Activated CD4-positive, alpha-beta T cell treated with anti-CD3 and anti-CD28 coated beads, Interleukin-2, amount 50 U/mL, for 24 hours (primary cell): ENCODE measurements at regions not wholly inside any gene's neighbourhood (a gene's known extent, or its start where the extent isn't known, plus 50 kb on each side); places are given as distances from the start of the nearest gene placed in this dataset.

Experiments
- DNase-seq, 2 donors: peaks; one replicate each; pipeline ENCODE4 v3.0.0-alpha.2; 2020; ENCODE audit warnings: low read depth in 1 of 2, low spot score in 1 of 2

DNA sequence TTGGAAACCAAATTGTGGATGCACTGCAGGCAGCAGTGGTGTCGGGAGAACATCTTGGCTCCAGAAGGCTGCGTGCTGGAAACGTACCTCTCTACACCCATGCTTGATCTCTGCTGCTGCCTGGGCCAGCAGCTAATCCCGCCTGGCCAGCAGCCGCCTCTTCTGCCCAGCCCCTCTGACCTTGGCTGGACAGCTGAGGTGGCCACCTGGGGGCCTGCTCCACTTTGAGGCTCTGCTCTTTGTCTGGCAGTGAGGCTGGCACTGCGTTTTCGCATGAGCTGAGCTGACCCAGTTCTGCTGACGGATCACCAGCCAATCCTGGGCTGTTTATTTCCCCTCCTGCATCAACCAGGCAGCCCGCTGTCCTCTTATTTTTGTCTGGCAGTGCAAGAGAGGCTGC, 154.9 kb downstream of the TENT4A start:
- no peak for DNase-seq

DNA sequence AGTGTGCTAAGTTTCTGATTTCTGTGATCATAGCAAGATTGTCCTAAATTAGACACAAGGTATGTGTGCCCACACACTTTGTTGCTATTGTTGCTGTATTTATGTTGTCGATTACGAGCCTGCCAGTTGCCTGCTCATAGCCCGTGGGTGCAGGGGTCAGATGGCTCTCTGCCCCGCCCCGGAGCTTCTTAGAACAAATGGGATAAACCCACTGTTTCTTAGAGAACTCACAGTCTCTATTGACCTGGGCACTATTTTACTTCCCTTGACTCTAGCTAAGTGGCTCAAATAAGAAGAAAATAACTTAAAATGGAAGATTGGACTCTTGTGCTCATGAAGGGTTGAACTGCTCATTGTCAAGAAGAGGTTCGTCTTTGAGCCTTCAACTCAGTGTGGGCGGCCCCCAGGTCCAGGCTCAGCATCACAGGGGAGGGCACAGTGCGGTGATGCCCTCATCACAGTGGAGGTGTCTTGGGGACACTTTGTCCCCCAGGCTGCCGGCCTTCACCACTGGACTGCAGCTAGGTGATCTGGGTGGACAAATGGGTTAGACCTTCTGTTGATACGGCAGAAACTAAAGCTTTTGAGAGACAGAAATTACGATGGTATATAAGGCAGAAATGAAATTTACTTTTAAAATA, 155.5 kb downstream of the TENT4A start:
- DNase-seq: no peak

DNA sequence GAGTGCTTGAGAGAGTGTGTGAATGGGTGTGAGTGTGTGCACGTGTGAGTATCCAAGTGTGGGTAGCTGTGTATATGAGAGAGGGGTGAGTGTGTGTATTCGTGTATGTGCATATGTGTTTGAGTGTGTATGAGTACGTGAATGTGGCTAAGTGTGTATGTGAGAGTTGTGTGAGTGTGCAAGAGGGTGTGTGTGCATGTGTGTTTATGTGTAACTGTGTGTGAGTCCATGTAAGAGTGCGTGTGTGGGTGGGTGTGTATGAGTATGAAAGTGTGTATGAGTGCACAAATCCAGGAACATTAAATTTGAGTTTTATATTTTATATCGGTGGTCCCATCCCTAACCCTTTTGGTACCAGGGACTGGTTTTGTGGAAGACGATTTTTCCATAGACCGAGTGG, 156.4 kb downstream of the TENT4A start:
- DNase-seq: no peak

DNA sequence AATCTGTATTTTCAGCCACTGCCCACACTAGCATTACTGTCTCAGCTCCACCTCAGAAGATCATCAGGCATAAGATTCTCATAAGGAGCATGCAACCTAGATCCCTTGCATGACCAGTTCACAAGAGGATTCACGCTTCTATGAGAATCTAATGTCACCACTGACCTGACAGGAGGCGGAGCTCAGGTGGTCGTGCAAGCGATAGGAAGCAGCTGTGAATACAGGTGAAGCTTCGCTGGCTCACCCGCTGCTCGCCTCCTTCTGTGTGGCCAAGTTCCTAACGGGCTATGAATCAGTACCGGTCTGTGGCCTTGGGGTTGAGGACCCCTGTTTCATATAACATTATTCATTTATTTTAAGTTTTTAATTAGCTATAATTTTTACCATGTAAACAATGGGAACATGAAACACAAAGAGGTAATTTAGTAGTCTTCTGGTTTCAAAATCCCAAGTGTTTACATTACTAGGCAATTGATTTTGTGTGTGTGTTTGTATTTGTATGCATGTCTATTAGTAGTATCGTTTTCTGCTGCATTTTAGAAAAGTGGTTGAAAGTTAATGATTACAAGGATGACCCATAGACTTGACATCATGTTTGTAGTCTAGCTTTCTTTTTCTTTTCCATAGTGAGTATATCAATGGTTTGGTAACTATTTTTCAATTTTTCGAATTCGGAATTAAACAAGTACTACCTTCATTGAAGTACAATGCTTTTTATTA, 159.4 kb downstream of the TENT4A start:
- no peak for DNase-seq

DNA sequence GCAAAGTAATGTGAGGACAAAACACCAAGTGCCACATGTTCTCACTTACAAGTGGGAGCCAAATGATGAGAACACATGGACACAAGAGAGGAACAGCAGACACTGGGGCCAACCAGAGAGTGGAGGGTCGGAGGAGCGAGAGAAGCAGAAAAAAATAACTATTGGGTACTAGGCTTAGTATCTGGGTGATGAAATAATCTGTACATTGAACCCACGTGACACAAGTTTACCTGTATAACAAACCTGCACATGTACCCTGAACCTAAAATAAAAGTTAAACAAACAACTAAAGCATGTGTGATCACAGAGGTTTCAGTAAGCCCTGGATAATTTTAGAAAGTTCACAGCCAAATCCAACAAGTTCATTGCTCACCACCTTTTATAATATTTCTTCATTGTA, 160.1 kb downstream of the TENT4A start:
- no peak for DNase-seq

DNA sequence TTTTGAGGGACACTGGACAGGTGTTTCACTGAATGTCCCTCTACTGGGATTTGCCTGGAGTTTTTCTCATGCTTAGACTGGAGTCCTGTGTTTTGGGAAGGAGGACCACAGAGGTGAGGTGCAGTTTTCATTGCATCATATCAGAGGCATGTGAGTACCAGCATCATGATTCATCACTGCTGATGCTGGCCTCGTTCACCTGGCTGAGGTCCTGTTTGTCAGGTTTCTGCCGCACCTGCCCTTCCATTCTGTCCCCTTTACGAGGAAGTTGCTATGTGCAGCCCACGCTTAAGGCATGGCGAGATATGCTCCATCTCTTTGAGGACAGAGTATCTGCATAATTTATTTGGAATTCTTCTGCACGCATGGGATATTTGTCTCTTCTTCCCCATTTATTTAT, 162.1 kb downstream of the TENT4A start:
- DNase-seq: no peak

DNA sequence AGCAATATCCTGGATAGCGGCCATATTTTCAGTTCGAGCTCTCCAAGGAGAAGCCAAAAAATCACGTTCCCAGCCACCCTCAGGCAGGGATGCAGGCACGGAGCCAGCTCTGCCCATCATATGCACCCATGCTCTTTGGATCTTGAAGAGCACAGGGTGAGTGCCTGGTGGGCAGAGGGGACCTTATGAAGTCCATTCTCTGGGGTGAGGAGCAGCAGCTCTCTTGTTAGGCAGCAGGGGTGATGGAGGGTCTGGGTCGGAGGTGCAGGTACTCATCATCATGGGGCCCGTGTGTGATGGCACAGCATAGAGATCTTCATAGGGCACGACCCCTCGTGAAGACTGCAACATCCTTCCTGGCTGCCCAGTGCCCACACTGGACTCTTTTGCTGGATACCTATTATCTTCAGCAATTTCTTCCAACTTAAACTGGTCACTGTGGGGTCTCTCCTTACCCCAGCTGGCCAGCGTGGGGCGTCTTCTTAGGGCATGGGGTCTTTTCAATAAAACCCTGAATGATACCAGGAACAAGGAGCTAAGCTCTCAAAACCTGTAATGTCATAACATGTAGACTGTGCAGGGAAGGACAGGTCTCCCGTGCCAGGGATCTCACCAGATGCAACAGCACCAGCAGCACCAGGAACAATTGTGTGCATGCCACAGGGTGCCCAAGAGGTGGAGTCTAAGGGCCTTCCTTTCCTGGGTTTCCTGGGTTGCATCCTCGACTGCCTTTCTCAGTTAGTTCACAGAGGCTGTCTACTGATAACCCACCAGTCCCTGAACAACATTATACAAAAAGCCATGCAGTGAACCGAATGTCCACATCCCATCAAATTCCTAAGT, 165.0 kb downstream of the TENT4A start:
- no peak for DNase-seq

DNA sequence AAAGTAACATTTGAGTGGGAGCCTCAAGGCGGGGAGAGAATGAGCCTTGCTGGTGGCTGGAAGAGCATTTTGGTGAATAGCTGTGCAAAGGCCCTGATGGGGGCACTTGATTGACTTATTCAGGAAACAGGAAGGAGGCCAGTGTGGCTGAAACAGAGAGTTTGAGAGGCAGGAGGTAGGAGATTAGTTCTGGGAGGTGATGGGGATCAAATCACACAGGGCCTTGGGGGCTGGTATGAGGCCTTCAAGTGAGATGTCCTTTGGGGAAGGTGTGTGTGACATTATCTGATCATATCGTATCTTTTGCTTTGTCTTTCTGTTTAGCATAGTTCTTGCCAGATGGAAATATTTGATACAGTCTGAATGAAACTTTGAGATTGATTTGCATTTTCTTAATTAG, 172.3 kb downstream of the TENT4A start:
- no peak for DNase-seq

DNA sequence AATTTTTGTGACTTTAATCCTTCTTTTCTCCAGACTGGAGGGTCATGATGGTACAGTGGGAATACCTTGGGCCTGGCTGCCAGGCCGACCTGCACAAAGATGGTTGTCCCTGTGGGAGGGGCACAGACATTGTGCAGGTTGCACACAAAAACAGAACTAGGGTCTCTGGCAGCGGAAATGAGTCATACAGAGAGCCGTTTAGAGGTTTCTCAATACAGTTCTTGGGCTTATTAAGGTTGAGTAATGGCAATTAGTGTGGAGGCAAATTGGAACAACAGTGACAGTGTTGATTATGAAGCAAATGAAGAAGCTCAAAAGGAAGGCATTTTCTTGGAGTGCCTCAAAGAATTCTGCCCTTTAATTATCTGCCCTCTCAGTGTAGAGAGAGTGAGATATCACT, 173.6 kb downstream of the TENT4A start:
- no peak for DNase-seq

DNA sequence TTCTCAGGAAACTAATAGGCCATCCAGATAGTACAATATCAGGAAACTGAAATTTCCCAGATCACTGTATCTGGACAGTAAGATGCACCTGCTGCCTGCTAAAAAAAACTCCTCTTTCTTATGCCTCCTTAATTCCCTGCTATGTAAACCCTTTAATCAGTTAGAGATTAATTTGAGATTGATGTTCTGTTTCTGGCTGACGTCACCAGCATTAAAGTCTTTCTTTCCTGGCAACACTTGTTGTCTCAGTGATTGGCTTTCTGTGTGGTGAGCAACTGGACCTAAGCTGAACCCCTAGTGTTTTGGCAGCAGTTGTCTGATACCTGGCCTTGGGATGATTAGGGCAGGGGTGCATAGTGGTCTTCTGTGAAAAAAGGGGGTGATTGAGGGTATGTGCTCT, 175.8 kb downstream of the TENT4A start:
- no peak for DNase-seq

DNA sequence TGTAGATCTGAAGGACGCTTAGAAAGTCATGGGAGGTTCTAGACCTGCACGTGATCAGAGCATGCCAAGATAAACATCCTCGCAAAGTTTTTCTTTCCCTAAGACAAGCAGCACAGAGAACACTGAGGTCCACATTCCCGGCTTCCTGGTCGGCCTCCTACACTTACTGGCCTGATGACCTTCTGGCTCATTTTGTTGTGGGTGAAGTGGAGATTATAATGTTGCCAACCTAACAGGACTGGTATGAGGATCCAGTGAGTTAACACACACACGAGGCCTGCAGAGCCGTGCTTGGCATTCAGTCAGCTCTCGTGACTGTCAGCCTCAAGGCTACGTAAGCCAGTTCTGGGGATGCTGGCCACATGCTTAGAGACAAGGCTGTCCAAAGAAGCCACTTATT, 186.0 kb downstream of the TENT4A start:
- no peak for DNase-seq

DNA sequence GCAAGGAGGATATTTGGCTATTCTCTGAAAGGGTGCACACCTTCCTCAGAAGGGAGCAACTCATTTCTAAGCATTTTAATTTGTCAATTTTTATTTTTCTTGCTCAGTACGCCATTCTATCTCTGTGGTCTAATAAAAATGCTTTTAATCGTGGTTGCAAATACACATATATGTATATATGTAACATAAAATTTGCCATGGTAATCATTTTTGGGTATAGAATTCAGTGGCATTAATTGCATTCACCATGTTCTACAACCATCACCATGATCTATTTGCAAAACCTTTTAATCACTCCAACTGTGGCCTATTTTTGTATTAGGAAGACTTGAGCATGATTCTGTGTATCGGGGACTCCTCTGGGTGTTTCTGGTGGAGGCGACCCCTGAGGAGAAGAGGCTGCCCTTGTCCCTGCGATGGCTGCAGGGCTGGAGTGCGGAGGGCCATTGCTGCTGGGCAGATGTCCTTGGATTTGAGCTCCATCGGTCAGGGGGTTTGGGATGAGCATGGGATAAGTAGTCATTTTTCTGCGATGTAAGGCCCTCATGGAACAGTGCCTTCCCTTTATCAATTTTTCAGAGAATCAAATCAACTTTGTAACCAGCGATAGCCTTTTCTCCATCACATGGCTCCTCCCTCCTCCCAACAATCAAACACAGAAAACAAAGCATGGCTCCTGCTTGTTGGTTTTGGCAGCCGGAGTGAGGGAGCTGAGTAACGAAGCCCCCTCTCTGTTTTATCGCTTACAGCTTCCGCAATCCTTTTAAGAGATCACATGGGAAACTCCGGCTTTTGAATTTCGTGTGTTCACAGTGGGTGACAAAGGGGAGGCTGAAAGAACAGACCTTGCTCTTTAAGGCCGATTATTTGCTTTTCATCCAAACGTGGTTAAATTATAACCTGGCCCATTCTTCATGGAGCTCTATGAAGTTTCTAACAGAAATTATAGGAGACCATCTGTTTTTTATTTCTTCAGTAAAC, 187.3 kb downstream of the TENT4A start:
- DNase-seq: no peak

DNA sequence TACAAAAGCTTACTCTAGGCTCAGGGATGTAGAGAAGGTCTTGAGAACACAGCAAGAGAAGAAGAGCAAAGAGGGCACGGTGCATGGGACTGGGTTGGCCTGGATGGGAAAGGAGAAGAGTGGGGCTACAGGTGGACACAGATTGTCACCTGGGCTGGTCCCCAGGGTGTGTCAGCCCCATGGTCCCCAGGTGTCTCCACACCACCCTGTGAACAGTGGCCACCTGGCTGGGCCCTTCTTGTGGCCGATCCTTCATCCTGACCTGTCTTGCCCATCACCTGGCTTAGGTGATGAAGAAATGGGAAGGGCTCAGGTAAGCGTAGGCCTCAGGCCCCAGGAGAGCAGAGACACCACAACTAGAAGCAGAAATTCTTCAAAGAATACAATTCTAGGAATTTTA, 188.9 kb downstream of the TENT4A start:
- DNase-seq: no peak

DNA sequence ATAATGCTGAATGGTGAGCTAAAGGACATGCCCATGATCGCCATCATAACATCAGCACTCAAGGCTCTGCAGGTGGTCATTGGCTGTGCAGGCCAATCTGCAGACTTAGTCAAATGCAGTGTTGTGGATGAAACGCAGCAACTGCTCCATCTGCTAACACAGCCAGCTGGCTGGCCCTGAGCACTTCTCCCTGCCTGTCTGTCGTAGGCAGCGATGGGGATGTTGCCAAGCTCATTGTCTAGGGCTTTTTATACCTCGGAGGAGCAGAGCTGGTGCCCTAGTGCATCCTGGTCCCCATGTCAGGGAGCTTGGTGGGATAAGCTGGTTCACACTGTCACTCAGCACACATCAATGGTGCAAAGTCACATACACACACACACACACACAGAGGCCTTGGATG, 189.4 kb downstream of the TENT4A start:
- no peak for DNase-seq

DNA sequence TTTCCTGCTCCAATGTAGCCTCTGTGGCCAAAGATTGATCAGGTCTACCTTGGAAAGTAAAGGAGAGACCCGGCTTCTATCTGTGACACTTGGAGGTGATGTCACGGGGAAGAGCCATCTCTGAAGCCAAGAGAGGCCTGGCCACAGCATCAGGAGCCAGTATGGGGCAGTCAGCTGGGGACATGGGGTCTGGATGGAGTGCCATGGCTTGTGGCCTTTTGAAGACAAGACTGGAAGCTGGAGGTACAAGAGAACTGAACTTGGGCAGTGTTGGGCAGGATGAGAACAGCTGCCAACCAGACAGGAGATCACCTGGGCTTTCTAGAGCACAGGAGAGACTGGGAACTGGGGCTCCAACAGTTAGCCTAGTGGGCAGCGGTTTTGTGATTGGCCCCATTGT, 190.7 kb downstream of the TENT4A start:
- DNase-seq: no peak

DNA sequence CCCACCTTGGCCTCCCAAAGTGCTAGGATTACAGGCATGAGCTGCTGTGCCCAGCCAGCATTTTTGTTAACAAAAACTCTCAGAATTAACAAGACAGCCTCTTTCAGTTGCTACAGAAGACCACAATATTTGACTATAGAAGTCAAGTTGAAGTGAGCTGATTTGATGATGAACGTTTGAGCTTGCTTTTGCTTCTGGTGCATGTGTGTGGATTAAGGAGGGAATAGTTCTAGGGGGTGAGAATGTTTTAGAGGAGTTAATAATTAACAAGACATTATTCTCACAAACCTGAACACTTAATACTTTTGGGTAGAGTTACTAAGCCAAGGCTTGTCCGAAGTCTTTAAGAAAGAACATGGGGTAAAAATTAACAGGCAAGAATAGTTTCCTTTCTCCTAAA, 191.6 kb downstream of the TENT4A start:
- DNase-seq: no peak

DNA sequence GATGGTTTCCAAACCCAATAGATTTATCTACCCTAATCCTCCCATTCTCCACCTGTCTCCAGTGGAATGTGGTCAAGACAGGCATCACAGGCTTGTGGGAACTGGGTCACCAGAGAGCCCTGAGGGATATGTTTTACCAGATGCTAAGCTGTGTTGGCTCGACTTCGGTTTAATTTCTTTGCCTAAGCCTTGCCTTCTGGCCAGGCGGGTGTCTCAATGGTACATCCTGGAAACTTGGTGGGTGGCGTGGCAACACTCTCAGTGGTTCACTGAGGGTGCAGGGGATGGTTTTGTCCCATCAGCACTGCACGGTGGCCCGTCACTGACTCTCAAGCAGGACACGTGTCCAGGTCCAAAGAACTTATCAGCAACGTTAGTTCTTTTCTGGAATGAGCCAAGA, 192.2 kb downstream of the TENT4A start:
- no peak for DNase-seq

DNA sequence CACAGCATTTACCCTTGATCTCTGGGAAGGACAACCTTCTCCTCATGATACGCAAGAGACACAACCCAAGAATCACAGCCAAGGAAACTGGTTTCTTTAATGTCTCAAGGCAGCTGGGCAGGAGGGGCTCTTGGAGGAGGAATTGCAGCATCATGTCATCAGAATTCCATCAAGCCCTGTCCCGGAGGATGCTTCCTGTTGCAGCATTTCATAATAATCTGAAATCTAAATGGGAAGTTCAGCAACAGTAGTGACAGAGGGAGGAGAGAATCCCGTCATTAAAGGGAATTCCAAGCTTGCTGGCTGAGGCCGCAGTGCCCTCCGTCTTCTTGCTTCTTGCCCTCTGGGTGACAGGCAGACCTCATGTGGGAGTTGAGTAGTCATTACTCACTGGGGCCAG, 192.7 kb downstream of the TENT4A start:
- no peak for DNase-seq

DNA sequence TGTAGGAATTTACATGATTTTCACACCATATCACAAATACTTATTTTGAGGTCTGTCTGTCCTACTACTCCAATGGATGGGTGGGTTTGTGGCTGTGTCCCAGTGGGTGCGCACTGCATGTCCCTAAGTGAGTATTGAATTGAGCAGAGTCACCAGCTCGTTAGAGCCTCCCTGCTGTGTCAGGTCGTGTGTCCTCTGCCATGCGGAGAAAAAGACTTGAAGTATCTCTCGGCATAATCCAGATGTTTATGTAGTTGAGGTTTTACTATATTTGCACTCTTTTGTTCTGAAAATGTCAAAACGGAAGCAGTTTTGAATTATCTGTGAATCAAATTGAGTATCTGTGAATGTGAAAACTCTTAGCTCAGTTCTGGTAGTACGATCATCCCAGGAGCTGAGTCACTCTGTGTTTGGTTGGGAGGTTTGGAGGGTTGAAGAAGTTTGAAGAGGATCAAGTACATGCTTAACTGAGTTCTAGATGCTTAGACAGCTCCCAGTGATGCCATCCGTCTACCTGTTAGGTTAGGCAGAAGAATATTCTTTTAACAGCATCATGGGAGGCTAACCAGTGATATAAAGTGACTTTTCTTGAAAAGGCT, 194.2 kb downstream of the TENT4A start:
- DNase-seq: no peak

DNA sequence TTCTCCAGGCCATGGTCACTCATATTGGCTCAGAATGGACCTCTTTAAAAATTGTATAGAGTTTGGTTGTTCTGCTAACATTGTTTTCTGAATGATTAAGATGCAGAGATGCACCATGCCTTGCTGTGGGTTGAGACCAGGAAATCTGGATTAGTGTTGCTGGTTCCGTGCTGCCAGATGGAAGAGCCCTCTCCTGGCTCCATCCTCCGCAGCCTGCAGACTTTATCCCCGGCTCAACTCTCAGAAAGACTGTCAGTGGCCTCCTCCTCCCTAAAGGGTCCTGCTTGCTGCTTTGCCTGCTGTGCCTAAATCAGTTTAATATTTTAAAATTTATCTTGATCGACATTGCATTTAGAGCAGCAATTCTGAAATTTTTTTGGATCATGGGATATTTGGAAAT, 196.7 kb downstream of the TENT4A start:
- DNase-seq: no peak

DNA sequence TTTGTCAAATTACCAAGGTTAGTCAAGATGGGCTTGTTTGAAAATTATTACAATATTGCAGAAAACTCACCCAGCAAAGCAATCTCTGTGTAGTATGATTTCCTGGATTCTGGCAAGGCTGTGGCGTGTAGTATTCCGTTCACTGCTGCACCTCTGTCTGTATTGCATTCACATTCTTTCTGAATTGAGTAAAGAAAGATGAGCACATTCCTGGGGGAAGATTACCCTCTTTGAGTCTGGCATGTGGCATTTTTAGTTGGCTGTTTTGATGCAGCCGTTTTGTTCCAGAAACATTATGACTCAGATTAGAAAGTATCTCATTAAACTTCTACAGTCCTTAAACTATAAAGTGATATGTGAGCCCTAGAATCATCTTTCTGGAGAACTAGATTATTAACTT, 197.7 kb downstream of the TENT4A start:
- DNase-seq: no peak
